Islet precursor cell (in vitro differentiated cells): ENCODE measurements at regions not wholly inside any gene's neighbourhood (a gene's known extent, or its start where the extent isn't known, plus 50 kb on each side); places are given as distances from the start of the nearest gene placed in this dataset.

Source experiments
- DNase-seq: peaks from one replicate; pipeline ENCODE4 v3.0.0-alpha.2; 2018

- no peak for DNase-seq
Observed at GRCh38 chr4:54152846-54153600, 53.1 kb downstream of the GSX2 start.

- no peak for DNase-seq
Observed at GRCh38 chr4:54155936-54156335, 56.0 kb downstream of the GSX2 start.

GRCh38 chr4:54157606-54158005 lies 57.6 kb downstream of the GSX2 start:
- no peak for DNase-seq

- no peak for DNase-seq
Observed at GRCh38 chr4:54159543-54159942, 59.6 kb downstream of the GSX2 start.

GRCh38 chr4:54165011-54165410 lies 64.1 kb upstream of the PDGFRA start:
- no peak for DNase-seq

GRCh38 chr4:54165438-54165837 lies 63.7 kb upstream of the PDGFRA start:
- DNase-seq: peak; percentile 79

GRCh38 chr4:54167508-54167907 lies 61.6 kb upstream of the PDGFRA start:
- no peak for DNase-seq

- DNase-seq: no peak
Observed at GRCh38 chr4:54169176-54169575, 59.9 kb upstream of the PDGFRA start.

- no peak for DNase-seq
Observed at GRCh38 chr4:54172156-54172555, 56.9 kb upstream of the PDGFRA start.

- no peak for DNase-seq
Observed at GRCh38 chr4:54173281-54173912, 55.7 kb upstream of the PDGFRA start.

- no peak for DNase-seq
Observed at GRCh38 chr4:54176202-54176601, 52.9 kb upstream of the PDGFRA start.
